ENCODE measurements at regions not wholly inside any gene's neighbourhood (a gene's known extent, or its start where the extent isn't known, plus 50 kb on each side); places are given as distances from the start of the nearest gene placed in this dataset.

DNA sequence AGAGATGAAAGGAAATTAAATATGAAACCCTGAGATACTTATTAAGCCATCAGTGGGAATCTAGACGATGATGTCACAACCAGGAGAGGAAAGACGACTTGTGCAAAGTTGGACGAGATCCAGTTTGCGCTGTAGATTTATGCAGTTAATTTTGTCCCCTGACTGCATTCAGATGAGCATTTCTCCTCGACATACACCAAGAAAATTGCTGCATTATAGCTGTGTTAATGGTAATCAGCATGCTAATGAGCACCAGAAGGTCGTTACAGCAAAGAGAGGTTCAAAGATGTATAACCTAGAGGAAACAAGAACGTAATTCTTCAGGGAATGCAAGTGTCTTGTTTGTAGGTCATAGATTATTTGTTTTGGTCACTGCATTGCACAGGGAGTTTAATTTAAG is 371.7 kb downstream of the RBM26 start:
- ATAC-seq (ENCODE audit: low read depth), result no peak
- DNase-seq (ENCODE audit: low spot score in 2 of 2), result no peak
- Mint-ChIP-seq H3K27ac (no peak overlapping the region), H3K4me3 (no peak overlapping the region), H3K4me1 (no peaks in the 10 kb centered on the region), H3K9me3 (no peaks in the 10 kb centered on the region), H3K27me3 (peaks cover 9% of the 10 kb centered on the region), H3K36me3 (no peaks in the 10 kb centered on the region)

DNA sequence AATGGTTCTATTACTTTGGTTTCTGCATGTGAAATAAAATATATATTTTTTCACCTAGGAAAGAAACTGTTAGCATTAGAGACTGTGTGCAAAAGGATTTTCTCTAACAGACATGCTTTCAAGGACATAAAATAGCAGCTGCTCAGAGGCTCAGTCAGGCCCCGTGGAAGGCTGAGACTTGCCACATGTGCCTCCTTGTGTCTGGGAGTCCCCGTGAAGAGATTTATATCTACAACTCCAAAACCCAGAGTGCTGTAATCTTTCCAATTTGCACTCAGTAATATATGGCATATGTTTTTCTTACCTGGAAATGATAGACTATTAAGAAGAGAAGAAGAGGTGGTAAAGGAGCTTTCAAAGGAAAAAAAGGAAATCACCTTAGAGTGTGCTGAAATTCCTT is 371.6 kb upstream of the OBI1 start:
- DNase-seq (ENCODE audit: low spot score in 2 of 2) (no peak), ATAC-seq (ENCODE audit: low read depth) (no peak)
- no peaks in the 10 kb centered on the region for H3K36me3 Mint-ChIP-seq
- H3K27ac Mint-ChIP-seq, result no peak overlapping the region
- peaks cover 12% of the 10 kb centered on the region for H3K27me3 Mint-ChIP-seq
- no peaks in the 10 kb centered on the region for H3K4me1 Mint-ChIP-seq
- no peak overlapping the region for H3K4me3 Mint-ChIP-seq
- H3K9me3 Mint-ChIP-seq, result no peaks in the 10 kb centered on the region

- Mint-ChIP-seq H3K27ac (no peak overlapping the region), H3K4me3 (no peak overlapping the region), H3K9me3 (peaks cover 10% of the 10 kb centered on the region), H3K36me3 (peaks cover 1% of the 10 kb centered on the region), H3K4me1 (no peaks in the 10 kb centered on the region), H3K27me3 (peaks cover 3% of the 10 kb centered on the region)
- ATAC-seq (ENCODE audit: low read depth) (no peak), DNase-seq (ENCODE audit: low spot score in 2 of 2) (no peak)
These were observed 359.2 kb upstream of the OBI1 start for GRCh38 chr13:79018166-79018565.

- no peaks in the 10 kb centered on the region for H3K4me1 Mint-ChIP-seq
- ATAC-seq (ENCODE audit: low read depth) (no peak), DNase-seq (ENCODE audit: low spot score in 2 of 2) (no peak)
- no peak overlapping the region for H3K27ac Mint-ChIP-seq
- peaks cover 7% of the 10 kb centered on the region for H3K9me3 Mint-ChIP-seq
- H3K4me3 Mint-ChIP-seq, result no peak overlapping the region
- no peaks in the 10 kb centered on the region for H3K36me3 Mint-ChIP-seq
- H3K27me3 Mint-ChIP-seq, result peaks cover 4% of the 10 kb centered on the region
These were observed 352.2 kb upstream of the OBI1 start for GRCh38 chr13:79011179-79011578.

- Mint-ChIP-seq H3K4me3 (no peak overlapping the region), H3K27me3 (peaks cover 4% of the 10 kb centered on the region), H3K27ac (no peak overlapping the region)
These were observed 345.3 kb upstream of the OBI1 start for GRCh38 chr13:79003989-79004898.

DNA sequence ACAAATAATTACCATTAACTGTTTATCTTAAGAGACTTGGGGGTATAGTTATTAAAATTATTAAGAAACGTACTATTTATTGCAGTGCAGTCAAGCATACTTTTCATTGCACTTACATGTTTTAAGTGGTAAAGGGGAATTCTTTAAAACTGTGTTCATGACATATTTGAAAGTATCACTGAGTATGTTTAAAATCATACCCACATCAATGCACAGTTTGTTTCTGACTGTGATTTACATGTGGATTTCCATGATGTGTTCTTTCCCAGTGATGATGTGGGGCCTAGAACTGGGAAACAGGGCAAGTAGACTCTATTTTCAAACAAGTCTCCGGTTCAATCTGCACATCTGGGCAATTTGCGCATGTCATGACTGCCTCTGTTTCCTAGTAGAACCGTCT is 340.5 kb upstream of the OBI1 start:
- H3K27ac Mint-ChIP-seq, result no peak overlapping the region
- no peaks in the 10 kb centered on the region for H3K27me3 Mint-ChIP-seq
- no peak overlapping the region for H3K4me3 Mint-ChIP-seq
- H3K4me1 Mint-ChIP-seq, result peaks cover 3% of the 10 kb centered on the region
- DNase-seq (ENCODE audit: low spot score in 2 of 2), result no peak
- ATAC-seq (ENCODE audit: low read depth), result no peak
- H3K9me3 Mint-ChIP-seq, result no peaks in the 10 kb centered on the region
- H3K36me3 Mint-ChIP-seq, result no peaks in the 10 kb centered on the region

More at GRCh38 chr13:79003989-79004898, 345.3 kb upstream of the OBI1 start:
- no peak for ATAC-seq (ENCODE audit: low read depth)
- H3K9me3 Mint-ChIP-seq, result no peaks in the 10 kb centered on the region
- H3K4me1 Mint-ChIP-seq, result no peaks in the 10 kb centered on the region
- DNase-seq (ENCODE audit: low spot score in 2 of 2), result no peak
- no peaks in the 10 kb centered on the region for H3K36me3 Mint-ChIP-seq

GRCh38 chr13:78998630-78999315 is 339.8 kb upstream of the OBI1 start:
- no peaks in the 10 kb centered on the region for H3K27me3 Mint-ChIP-seq
- ATAC-seq (ENCODE audit: low read depth), result no peak
- no peak for DNase-seq (ENCODE audit: low spot score in 2 of 2)
- no peaks in the 10 kb centered on the region for H3K9me3 Mint-ChIP-seq
- peaks cover 3% of the 10 kb centered on the region for H3K4me1 Mint-ChIP-seq
- H3K4me3 Mint-ChIP-seq, result no peak overlapping the region
- no peak overlapping the region for H3K27ac Mint-ChIP-seq
- no peaks in the 10 kb centered on the region for H3K36me3 Mint-ChIP-seq

DNA sequence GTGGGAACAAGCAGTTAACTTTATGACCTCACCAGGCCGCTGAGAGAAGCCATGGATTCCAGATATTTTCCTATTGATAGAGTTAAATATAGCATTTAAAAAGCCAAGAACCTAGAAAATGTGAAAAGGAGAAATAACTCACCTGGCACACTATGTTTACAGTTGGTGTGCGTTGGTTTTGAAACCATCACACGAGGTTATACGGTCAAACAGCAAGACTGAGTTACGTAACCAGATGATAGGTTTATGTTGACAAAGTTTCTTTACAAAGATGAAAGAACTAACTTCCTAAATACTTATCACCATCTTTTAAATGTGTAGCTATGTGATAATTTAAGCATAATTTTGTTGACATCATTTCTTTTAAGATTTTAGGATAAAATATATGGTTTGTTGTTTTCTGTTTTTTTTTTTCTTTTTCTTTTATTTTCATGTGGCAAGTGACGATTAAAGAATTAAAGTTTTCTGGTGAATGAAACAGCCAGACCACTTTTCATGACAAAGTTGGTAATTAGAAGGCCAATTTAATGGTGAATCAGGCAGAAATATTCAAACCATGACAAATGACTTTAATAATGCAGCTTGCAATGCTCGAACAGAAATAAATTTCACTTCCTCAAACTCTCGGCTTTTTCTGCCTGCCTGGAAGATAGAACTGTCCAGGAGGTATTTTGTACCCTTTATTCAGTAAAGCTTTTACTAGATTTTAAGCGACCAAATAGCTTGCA is 339.1 kb upstream of the OBI1 start:
- peak; percentile 63 for ATAC-seq (ENCODE audit: low read depth)
- Mint-ChIP-seq H3K36me3 (no peaks in the 10 kb centered on the region), H3K27ac (no peak overlapping the region), H3K9me3 (no peaks in the 10 kb centered on the region), H3K27me3 (no peaks in the 10 kb centered on the region), H3K4me3 (no peak overlapping the region), H3K4me1 (peaks cover 3% of the 10 kb centered on the region)
- no peak for DNase-seq (ENCODE audit: low spot score in 2 of 2)

DNA sequence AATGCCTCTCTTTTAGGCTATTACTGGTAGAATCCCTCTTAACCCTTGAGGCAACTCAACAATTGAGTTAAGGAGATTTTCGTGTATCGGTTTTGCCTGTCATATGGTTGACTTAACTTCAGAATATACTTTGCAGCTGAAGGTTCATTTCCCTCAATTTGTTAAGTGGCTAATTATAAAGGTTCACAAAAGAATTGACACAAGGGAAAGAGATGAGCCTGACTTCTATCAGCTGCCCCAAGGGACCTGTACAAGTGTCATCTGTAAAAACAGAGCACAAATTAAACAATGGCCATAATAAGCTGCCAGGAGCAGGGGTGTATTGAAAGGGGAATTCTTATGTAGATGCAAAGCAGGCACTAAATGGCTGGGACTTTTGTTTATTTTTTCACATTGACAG is 334.8 kb upstream of the OBI1 start:
- Mint-ChIP-seq H3K36me3 (peaks cover 2% of the 10 kb centered on the region), H3K4me1 (peaks cover 3% of the 10 kb centered on the region), H3K4me3 (no peak overlapping the region), H3K27ac (no peak overlapping the region), H3K27me3 (peaks cover 6% of the 10 kb centered on the region), H3K9me3 (no peaks in the 10 kb centered on the region)
- ATAC-seq (ENCODE audit: low read depth) (no peak), DNase-seq (ENCODE audit: low spot score in 2 of 2) (no peak)

DNA sequence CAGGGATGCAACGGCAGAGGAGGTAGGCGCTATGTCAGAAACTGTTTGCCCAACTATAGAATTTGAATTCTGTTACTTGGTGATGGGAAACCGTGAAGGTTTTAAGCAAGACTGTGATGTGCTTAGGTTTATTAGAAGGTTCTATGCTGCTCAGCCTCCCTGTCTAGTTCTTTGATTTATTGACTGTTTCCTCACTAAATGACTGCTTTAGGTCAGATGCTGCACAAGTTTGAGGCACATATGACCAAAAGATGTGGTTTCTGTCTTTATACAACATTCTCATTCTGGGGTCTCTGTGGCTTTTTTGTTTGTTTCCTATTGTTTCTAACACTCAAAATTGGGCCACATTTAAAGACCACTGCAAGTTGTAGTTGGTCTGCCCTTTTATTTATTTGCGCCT is 323.0 kb upstream of the OBI1 start:
- H3K27me3 Mint-ChIP-seq, result peaks cover 2% of the 10 kb centered on the region
- DNase-seq (ENCODE audit: low spot score in 2 of 2), result no peak
- H3K4me1 Mint-ChIP-seq, result no peaks in the 10 kb centered on the region
- ATAC-seq (ENCODE audit: low read depth), result no peak
- H3K9me3 Mint-ChIP-seq, result no peaks in the 10 kb centered on the region
- no peaks in the 10 kb centered on the region for H3K36me3 Mint-ChIP-seq
- no peak overlapping the region for H3K27ac Mint-ChIP-seq
- no peak overlapping the region for H3K4me3 Mint-ChIP-seq

DNA sequence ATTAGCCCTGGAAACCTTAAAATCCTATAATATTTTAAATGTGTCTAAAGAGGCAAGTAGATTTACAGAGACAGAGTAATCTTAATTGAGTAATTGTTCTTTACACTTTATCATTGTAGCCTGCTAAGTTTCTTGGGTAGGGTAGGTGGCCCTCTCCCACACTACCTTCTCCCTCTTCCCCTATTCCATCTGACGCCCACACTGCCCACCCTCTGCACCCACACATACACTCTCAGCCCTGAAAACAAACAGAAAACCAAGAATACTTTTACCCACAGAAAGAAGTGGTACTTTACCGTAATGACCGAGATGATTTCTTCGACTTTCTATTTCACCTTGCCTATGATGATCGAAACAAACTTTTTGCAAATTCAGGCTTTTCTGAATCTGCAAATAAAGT is 320.4 kb upstream of the OBI1 start:
- no peak for DNase-seq (ENCODE audit: low spot score in 2 of 2)
- ATAC-seq (ENCODE audit: low read depth), result no peak
- no peak overlapping the region for H3K27ac Mint-ChIP-seq
- peaks cover 2% of the 10 kb centered on the region for H3K27me3 Mint-ChIP-seq
- H3K4me3 Mint-ChIP-seq, result no peak overlapping the region
- H3K4me1 Mint-ChIP-seq, result no peaks in the 10 kb centered on the region
- no peaks in the 10 kb centered on the region for H3K36me3 Mint-ChIP-seq
- H3K9me3 Mint-ChIP-seq, result no peaks in the 10 kb centered on the region

DNA sequence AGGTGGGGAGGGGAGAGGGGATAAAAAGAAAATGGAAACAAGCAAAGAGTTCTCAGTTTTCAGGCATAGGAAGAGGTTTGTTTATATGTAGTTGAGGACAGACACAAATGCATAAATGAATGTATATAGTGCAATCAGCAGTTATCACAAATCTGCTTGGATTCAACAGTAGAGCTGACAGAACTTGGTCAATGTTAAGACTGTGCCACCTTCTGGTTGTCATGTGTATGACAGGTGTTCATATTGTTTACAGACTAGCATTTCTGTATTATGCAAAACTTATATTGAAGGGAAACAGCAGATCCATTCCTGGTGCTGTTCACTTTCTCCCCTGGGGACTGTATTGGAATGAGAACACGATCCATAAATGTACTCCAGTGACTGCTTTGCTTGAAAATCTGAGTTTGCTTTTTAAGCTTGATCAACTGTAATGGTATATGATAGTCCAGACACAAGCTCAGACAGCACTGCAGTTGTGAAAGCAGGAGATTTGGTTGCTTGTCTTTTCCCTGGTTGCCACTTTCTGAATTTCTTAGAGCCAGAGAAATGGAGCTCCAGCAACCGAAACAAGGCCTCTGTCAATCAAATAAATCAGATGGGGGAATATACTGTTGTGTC is 319.5 kb upstream of the OBI1 start:
- no peak overlapping the region for H3K4me3 Mint-ChIP-seq
- no peak overlapping the region for H3K27ac Mint-ChIP-seq
- H3K9me3 Mint-ChIP-seq, result no peaks in the 10 kb centered on the region
- H3K36me3 Mint-ChIP-seq, result no peaks in the 10 kb centered on the region
- H3K27me3 Mint-ChIP-seq, result peaks cover 2% of the 10 kb centered on the region
- peak; percentile 36 to 37 for DNase-seq (ENCODE audit: low spot score in 2 of 2)
- ATAC-seq (ENCODE audit: low read depth), result peak; percentile 86
- H3K4me1 Mint-ChIP-seq, result no peaks in the 10 kb centered on the region

DNA sequence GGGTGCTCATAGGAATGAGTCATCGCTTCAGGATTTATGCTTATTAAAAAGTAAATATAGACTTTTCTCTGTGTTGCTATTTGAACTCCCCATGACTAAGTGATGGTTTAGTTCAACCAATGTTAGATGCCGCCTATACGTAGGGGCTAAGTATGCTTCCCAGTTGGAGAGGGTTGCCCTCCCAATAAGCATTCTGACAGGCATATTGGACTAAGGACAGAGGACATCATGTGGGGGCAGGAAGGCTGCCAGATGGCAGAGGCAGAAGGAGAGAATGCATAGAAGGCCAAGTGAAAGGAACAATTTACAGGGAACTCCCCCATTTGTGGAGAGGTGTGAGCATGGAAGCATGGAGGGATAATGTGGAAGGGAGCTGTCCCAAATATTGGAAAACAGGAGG is 318.4 kb upstream of the OBI1 start:
- Mint-ChIP-seq H3K4me1 (no peaks in the 10 kb centered on the region), H3K27ac (no peak overlapping the region), H3K27me3 (peaks cover 2% of the 10 kb centered on the region), H3K4me3 (no peak overlapping the region), H3K9me3 (no peaks in the 10 kb centered on the region), H3K36me3 (no peaks in the 10 kb centered on the region)
- no peak for ATAC-seq (ENCODE audit: low read depth)
- no peak for DNase-seq (ENCODE audit: low spot score in 2 of 2)

- Mint-ChIP-seq H3K4me3 (no peak overlapping the region), H3K27me3 (peaks cover 2% of the 10 kb centered on the region), H3K9me3 (no peaks in the 10 kb centered on the region), H3K36me3 (no peaks in the 10 kb centered on the region), H3K4me1 (no peaks in the 10 kb centered on the region), H3K27ac (no peak overlapping the region)
- DNase-seq (ENCODE audit: low spot score in 2 of 2) (no peak), ATAC-seq (ENCODE audit: low read depth) (no peak)
These were observed 317.7 kb upstream of the OBI1 start for GRCh38 chr13:78976696-78977095.
